ENCODE measurements at regions not wholly inside any gene's neighbourhood (a gene's known extent, or its start where the extent isn't known, plus 50 kb on each side); places are given as distances from the start of the nearest gene placed in this dataset.

GRCh38 chr13:67736646-67737420, 506.7 kb upstream of the PCDH9 start:
- WGBS, 3 donors: 14 to 43% (median 30%) methylated on average over 4 of the region's 4 CpGs
- no peak overlapping the region for H3K27ac ChIP-seq (ENCODE audit: low read depth in 1 of 3, low read length in 2 of 3)
- FAIRE-seq: no peak

GRCh38 chr13:67735651-67736050, 505.5 kb upstream of the PCDH9 start:
- DNase-seq: no peak
- no peaks in the 10 kb centered on the region for H3K27me3 ChIP-seq (ENCODE audit: control insufficient read depth in 3 of 3, insufficient read depth in 3 of 3, low read length in 3 of 3)
- no peaks in the 10 kb centered on the region for H3K36me3 ChIP-seq (ENCODE audit: control insufficient read depth in 3 of 3, insufficient read depth in 2 of 3, low read depth in 1 of 3, low read length in 3 of 3)
- FAIRE-seq: no peak
- no peaks in the 10 kb centered on the region for H3K9me3 ChIP-seq (ENCODE audit: control insufficient read depth in 2 of 2, insufficient read depth in 1 of 2, low read depth in 1 of 2, low read length in 1 of 2)
- no peak overlapping the region for H3K27ac ChIP-seq (ENCODE audit: low read depth in 1 of 3, low read length in 2 of 3)
- WGBS, 3 donors: 85 to 94% (median 92%) methylated on average over 1 of the region's 1 CpG
- no peak overlapping the region for H3K4me3 ChIP-seq (ENCODE audit: low read depth in 1 of 3, low read length in 3 of 3)
- no peaks in the 10 kb centered on the region for H3K4me1 ChIP-seq (ENCODE audit: control insufficient read depth in 3 of 3, insufficient read depth in 2 of 3, low read depth in 1 of 3, low read length in 2 of 3)

More at GRCh38 chr13:67736646-67737420, 506.7 kb upstream of the PCDH9 start:
- DNase-seq: peak; percentile 1 to 7
- Histone ChIP-seq H3K27me3 (ENCODE audit: control insufficient read depth in 3 of 3, insufficient read depth in 3 of 3, low read length in 3 of 3) (no peaks in the 10 kb centered on the region), H3K4me3 (ENCODE audit: low read depth in 1 of 3, low read length in 3 of 3) (no peak overlapping the region), H3K9me3 (ENCODE audit: control insufficient read depth in 2 of 2, insufficient read depth in 1 of 2, low read depth in 1 of 2, low read length in 1 of 2) (no peaks in the 10 kb centered on the region), H3K36me3 (ENCODE audit: control insufficient read depth in 3 of 3, insufficient read depth in 2 of 3, low read depth in 1 of 3, low read length in 3 of 3) (no peaks in the 10 kb centered on the region), H3K4me1 (ENCODE audit: control insufficient read depth in 3 of 3, insufficient read depth in 2 of 3, low read depth in 1 of 3, low read length in 2 of 3) (no peaks in the 10 kb centered on the region)

- DNase-seq (no peak), FAIRE-seq (no peak)
- no peaks in the 10 kb centered on the region for H3K36me3 ChIP-seq (ENCODE audit: control insufficient read depth in 3 of 3, insufficient read depth in 2 of 3, low read depth in 1 of 3, low read length in 3 of 3)
- H3K4me3 ChIP-seq (ENCODE audit: low read depth in 1 of 3, low read length in 3 of 3): no peak overlapping the region
- H3K9me3 ChIP-seq (ENCODE audit: control insufficient read depth in 2 of 2, insufficient read depth in 1 of 2, low read depth in 1 of 2, low read length in 1 of 2): peaks cover 0 to 10% of the 10 kb centered on the region in 2 donors
- H3K4me1 ChIP-seq (ENCODE audit: control insufficient read depth in 3 of 3, insufficient read depth in 2 of 3, low read depth in 1 of 3, low read length in 2 of 3): no peaks in the 10 kb centered on the region
- no peak overlapping the region for H3K27ac ChIP-seq (ENCODE audit: low read depth in 1 of 3, low read length in 2 of 3)
- H3K27me3 ChIP-seq (ENCODE audit: control insufficient read depth in 3 of 3, insufficient read depth in 3 of 3, low read length in 3 of 3): no peaks in the 10 kb centered on the region
- WGBS, 3 donors: 25 to 58% (median 38%) methylated on average over 3 of the region's 3 CpGs
These were observed 496.8 kb upstream of the PCDH9 start for GRCh38 chr13:67726979-67727378.

GRCh38 chr13:67725999-67726398, 495.9 kb upstream of the PCDH9 start:
- WGBS, 3 donors: 67 to 82% (median 81%) methylated on average over 2 of the region's 2 CpGs
- FAIRE-seq (no peak), DNase-seq (no peak)
- no peaks in the 10 kb centered on the region for H3K4me1 ChIP-seq (ENCODE audit: control insufficient read depth in 3 of 3, insufficient read depth in 2 of 3, low read depth in 1 of 3, low read length in 2 of 3)
- no peak overlapping the region for H3K27ac ChIP-seq (ENCODE audit: low read depth in 1 of 3, low read length in 2 of 3)
- no peaks in the 10 kb centered on the region for H3K36me3 ChIP-seq (ENCODE audit: control insufficient read depth in 3 of 3, insufficient read depth in 2 of 3, low read depth in 1 of 3, low read length in 3 of 3)
- no peak overlapping the region for H3K4me3 ChIP-seq (ENCODE audit: low read depth in 1 of 3, low read length in 3 of 3)
- peaks cover 0 to 10% of the 10 kb centered on the region in 2 donors for H3K9me3 ChIP-seq (ENCODE audit: control insufficient read depth in 2 of 2, insufficient read depth in 1 of 2, low read depth in 1 of 2, low read length in 1 of 2)
- H3K27me3 ChIP-seq (ENCODE audit: control insufficient read depth in 3 of 3, insufficient read depth in 3 of 3, low read length in 3 of 3): no peaks in the 10 kb centered on the region

GRCh38 chr13:67713571-67713970, 483.4 kb upstream of the PCDH9 start:
- H3K36me3 ChIP-seq (ENCODE audit: control insufficient read depth in 3 of 3, insufficient read depth in 2 of 3, low read depth in 1 of 3, low read length in 3 of 3): no peaks in the 10 kb centered on the region
- FAIRE-seq (no peak), DNase-seq (no peak)
- WGBS, 3 donors: 10 to 56% (median 24%) methylated on average over 1 of the region's 1 CpG
- H3K4me3 ChIP-seq (ENCODE audit: low read depth in 1 of 3, low read length in 3 of 3): no peak overlapping the region
- no peaks in the 10 kb centered on the region for H3K27me3 ChIP-seq (ENCODE audit: control insufficient read depth in 3 of 3, insufficient read depth in 3 of 3, low read length in 3 of 3)
- no peak overlapping the region for H3K27ac ChIP-seq (ENCODE audit: low read depth in 1 of 3, low read length in 2 of 3)
- H3K4me1 ChIP-seq (ENCODE audit: control insufficient read depth in 3 of 3, insufficient read depth in 2 of 3, low read depth in 1 of 3, low read length in 2 of 3): no peaks in the 10 kb centered on the region
- H3K9me3 ChIP-seq (ENCODE audit: control insufficient read depth in 2 of 2, insufficient read depth in 1 of 2, low read depth in 1 of 2, low read length in 1 of 2): no peaks in the 10 kb centered on the region

GRCh38 chr13:67696775-67697174, 466.6 kb upstream of the PCDH9 start:
- FAIRE-seq (no peak), DNase-seq (no peak)
- WGBS, 3 donors: 59 to 70% (median 62%) methylated on average over 3 of the region's 3 CpGs
- Histone ChIP-seq H3K9me3 (ENCODE audit: control insufficient read depth in 2 of 2, insufficient read depth in 1 of 2, low read depth in 1 of 2, low read length in 1 of 2) (no peaks in the 10 kb centered on the region), H3K4me1 (ENCODE audit: control insufficient read depth in 3 of 3, insufficient read depth in 2 of 3, low read depth in 1 of 3, low read length in 2 of 3) (no peaks in the 10 kb centered on the region), H3K27me3 (ENCODE audit: control insufficient read depth in 3 of 3, insufficient read depth in 3 of 3, low read length in 3 of 3) (no peaks in the 10 kb centered on the region), H3K36me3 (ENCODE audit: control insufficient read depth in 3 of 3, insufficient read depth in 2 of 3, low read depth in 1 of 3, low read length in 3 of 3) (no peaks in the 10 kb centered on the region), H3K27ac (ENCODE audit: low read depth in 1 of 3, low read length in 2 of 3) (no peak overlapping the region), H3K4me3 (ENCODE audit: low read depth in 1 of 3, low read length in 3 of 3) (no peak overlapping the region)

- DNase-seq: no peak
- H3K27ac ChIP-seq (ENCODE audit: low read depth in 1 of 3, low read length in 2 of 3): no peak overlapping the region
- 9 to 32% (median 30%) methylated on average over 2 of the region's 2 CpGs for WGBS, 3 donors
- H3K4me1 ChIP-seq (ENCODE audit: control insufficient read depth in 3 of 3, insufficient read depth in 2 of 3, low read depth in 1 of 3, low read length in 2 of 3): no peaks in the 10 kb centered on the region
- no peak for FAIRE-seq
- H3K27me3 ChIP-seq (ENCODE audit: control insufficient read depth in 3 of 3, insufficient read depth in 3 of 3, low read length in 3 of 3): no peaks in the 10 kb centered on the region
- H3K4me3 ChIP-seq (ENCODE audit: low read depth in 1 of 3, low read length in 3 of 3): no peak overlapping the region
- no peaks in the 10 kb centered on the region for H3K36me3 ChIP-seq (ENCODE audit: control insufficient read depth in 3 of 3, insufficient read depth in 2 of 3, low read depth in 1 of 3, low read length in 3 of 3)
- H3K9me3 ChIP-seq (ENCODE audit: control insufficient read depth in 2 of 2, insufficient read depth in 1 of 2, low read depth in 1 of 2, low read length in 1 of 2): no peaks in the 10 kb centered on the region
These were observed 434.4 kb upstream of the PCDH9 start for GRCh38 chr13:67664502-67664901.

- 84 to 90% (median 87%) methylated on average over 3 of the region's 3 CpGs for WGBS, 3 donors
- Histone ChIP-seq H3K27ac (ENCODE audit: low read depth in 1 of 3, low read length in 2 of 3) (no peak overlapping the region), H3K27me3 (ENCODE audit: control insufficient read depth in 3 of 3, insufficient read depth in 3 of 3, low read length in 3 of 3) (no peaks in the 10 kb centered on the region), H3K4me3 (ENCODE audit: low read depth in 1 of 3, low read length in 3 of 3) (no peak overlapping the region), H3K36me3 (ENCODE audit: control insufficient read depth in 3 of 3, insufficient read depth in 2 of 3, low read depth in 1 of 3, low read length in 3 of 3) (no peaks in the 10 kb centered on the region), H3K4me1 (ENCODE audit: control insufficient read depth in 3 of 3, insufficient read depth in 2 of 3, low read depth in 1 of 3, low read length in 2 of 3) (no peaks in the 10 kb centered on the region), H3K9me3 (ENCODE audit: control insufficient read depth in 2 of 2, insufficient read depth in 1 of 2, low read depth in 1 of 2, low read length in 1 of 2) (no peaks in the 10 kb centered on the region)
- FAIRE-seq (no peak), DNase-seq (no peak)
These were observed 432.9 kb upstream of the PCDH9 start for GRCh38 chr13:67662997-67663396.

- WGBS, 3 donors: 68 to 71% (median 69%) methylated on average over 3 of the region's 3 CpGs
- FAIRE-seq: no peak
- H3K4me1 ChIP-seq (ENCODE audit: control insufficient read depth in 3 of 3, insufficient read depth in 2 of 3, low read depth in 1 of 3, low read length in 2 of 3): no peaks in the 10 kb centered on the region
- H3K4me3 ChIP-seq (ENCODE audit: low read depth in 1 of 3, low read length in 3 of 3): no peak overlapping the region
- H3K27me3 ChIP-seq (ENCODE audit: control insufficient read depth in 3 of 3, insufficient read depth in 3 of 3, low read length in 3 of 3): no peaks in the 10 kb centered on the region
- DNase-seq: no peak
- H3K9me3 ChIP-seq (ENCODE audit: control insufficient read depth in 2 of 2, insufficient read depth in 1 of 2, low read depth in 1 of 2, low read length in 1 of 2): no peaks in the 10 kb centered on the region
- H3K27ac ChIP-seq (ENCODE audit: low read depth in 1 of 3, low read length in 2 of 3): no peak overlapping the region
- no peaks in the 10 kb centered on the region for H3K36me3 ChIP-seq (ENCODE audit: control insufficient read depth in 3 of 3, insufficient read depth in 2 of 3, low read depth in 1 of 3, low read length in 3 of 3)
These were observed 422.8 kb upstream of the PCDH9 start for GRCh38 chr13:67652887-67653286.
